ENCODE measurements at regions not wholly inside any gene's neighbourhood (a gene's known extent, or its start where the extent isn't known, plus 50 kb on each side); places are given as distances from the start of the nearest gene placed in this dataset.
A peak's percentile ranks its signal among the peaks of the same experiment; 100 is the strongest.

DNA sequence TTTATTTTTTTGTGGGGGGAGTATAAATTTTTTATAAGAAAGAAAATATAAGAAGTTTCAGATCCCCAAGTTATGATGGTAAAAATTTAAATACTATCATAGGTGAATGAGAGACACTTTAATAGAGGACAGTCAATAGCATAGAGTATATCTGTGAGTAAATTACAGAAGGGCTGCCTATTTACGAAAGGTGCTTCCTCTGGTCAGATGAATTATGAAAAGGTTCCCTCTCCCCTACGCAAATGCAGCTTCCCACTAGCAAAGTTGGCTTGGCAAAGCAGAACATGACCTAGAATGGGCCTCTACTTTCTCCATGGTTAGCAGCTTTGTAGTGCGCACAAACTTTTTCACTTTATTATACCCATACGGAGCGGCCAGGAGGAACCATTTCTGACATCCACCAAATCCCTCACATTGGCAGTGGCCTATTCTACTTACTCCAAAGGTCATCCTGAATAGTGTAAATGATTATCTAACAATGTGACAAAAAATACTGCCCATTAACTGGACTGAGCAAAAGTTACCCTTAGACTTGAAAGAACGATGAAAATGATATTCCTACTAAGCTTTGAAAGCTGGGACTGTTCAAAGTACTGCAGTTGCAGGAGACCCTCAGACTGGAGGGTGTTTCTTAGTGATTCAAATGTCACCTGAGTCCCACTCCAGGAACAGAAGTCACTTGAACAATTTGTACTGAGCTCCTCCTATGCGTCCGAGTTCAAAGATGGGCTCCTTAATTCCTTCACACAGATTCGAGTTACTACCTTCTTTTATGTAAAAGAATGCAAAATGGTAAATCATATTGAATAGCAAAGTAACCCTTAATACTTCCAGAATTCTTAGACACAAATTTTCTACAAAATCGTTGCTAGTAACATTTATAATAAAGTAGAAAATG lies 148.5 kb downstream of the NOL4 start:
- DNase-seq (ENCODE audit: low spot score) = no peak

GRCh38 chr18:34061226-34061625 lies 163.5 kb downstream of the NOL4 start:
- DNase-seq (ENCODE audit: low spot score) = no peak

DNA sequence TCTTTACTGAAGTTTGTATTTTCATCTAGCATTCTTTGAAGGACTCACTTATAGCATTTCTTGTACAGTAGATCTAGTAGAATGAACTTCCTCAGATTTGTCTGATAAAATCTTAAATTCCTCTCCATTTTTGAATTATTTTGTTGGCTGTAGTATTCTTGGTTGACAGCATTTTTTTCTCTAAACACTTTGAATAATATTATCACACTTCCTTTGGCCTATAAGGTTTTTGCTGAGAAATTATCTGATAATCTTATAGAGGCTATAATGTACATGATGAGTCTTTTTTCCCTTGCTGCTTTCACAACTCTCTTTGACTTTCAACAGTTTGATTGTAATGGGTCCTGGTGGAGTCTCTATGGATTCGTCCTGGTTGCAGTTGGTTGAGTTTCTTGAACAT lies 169.5 kb downstream of the NOL4 start:
- DNase-seq (ENCODE audit: low spot score) = no peak

GRCh38 chr18:34050661-34051060 lies 174.1 kb downstream of the NOL4 start:
- DNase-seq (ENCODE audit: low spot score) = no peak

- DNase-seq (ENCODE audit: low spot score) = no peak
Observed at GRCh38 chr18:34049511-34049910, 175.2 kb downstream of the NOL4 start.

DNA sequence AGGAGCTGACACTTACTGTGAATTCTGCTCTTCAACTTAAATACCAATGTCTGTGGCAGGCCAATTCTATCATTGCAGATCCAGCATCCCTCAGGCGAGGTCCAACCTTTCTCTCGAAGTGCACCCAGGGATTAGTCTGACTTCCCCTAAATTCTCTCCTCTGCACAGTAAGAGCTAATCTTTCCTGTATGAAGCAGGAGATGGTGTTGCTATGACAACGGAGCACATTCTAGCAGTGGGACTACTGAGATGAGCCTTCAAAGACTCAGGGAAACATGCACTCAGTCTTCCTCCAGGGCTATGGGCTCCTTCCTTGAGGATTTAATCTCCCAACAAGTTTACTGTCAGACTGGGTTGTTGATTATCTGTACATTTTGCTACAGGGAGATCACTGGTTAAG lies 176.3 kb downstream of the NOL4 start:
- DNase-seq (ENCODE audit: low spot score) = no peak

GRCh38 chr18:34042423-34043146 lies 182.1 kb downstream of the NOL4 start:
- DNase-seq (ENCODE audit: low spot score) = no peak

GRCh38 chr18:34039611-34040010 lies 185.1 kb downstream of the NOL4 start:
- no peak for DNase-seq (ENCODE audit: low spot score)

DNA sequence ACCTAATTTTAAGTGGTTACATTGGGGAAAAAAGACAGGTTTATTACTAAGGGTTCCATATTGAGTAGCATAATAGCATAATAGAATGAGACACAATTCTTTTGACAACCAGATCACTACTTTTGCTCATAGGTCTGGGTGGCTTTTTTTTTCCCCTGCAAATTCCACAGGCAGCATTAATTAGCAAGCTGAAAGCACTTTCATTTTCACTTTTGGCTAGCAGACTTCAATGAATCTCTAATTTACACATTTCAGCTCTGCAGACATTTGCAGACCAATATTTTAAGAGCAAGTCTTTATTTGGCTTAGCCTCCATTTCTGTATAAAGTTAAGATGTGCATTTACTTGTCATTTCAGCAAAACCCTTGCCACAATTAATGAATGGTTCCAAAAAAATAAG lies 185.5 kb downstream of the NOL4 start:
- DNase-seq (ENCODE audit: low spot score) = no peak

GRCh38 chr18:34038086-34038485 lies 186.6 kb downstream of the NOL4 start:
- DNase-seq (ENCODE audit: low spot score) = no peak

GRCh38 chr18:34033968-34034367 lies 190.7 kb downstream of the NOL4 start:
- DNase-seq (ENCODE audit: low spot score) = no peak

- DNase-seq (ENCODE audit: low spot score) = peak; percentile 1
Observed at GRCh38 chr18:34031810-34032209, 192.9 kb downstream of the NOL4 start.

DNA sequence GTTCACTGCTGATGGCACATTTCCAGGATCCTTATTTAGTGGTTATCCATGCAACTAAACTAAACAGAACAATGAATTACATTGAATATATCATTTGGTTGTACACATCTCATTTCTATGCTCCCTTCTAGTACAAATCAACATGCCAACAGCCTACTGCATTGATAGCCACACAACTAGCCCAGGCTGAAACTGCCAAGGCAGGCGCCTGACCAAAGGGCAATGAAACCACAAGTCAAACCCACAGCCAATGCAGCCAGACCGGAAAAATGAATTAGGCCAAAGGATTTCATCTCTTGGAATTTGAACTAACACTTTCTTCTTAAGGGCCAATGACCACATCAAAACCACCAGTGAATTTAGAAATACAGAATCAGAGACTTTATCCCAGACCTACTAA lies 196.4 kb downstream of the NOL4 start:
- no peak for DNase-seq (ENCODE audit: low spot score)

- DNase-seq (ENCODE audit: low spot score) = no peak
Observed at GRCh38 chr18:34025191-34025801, 199.4 kb downstream of the NOL4 start.

DNA sequence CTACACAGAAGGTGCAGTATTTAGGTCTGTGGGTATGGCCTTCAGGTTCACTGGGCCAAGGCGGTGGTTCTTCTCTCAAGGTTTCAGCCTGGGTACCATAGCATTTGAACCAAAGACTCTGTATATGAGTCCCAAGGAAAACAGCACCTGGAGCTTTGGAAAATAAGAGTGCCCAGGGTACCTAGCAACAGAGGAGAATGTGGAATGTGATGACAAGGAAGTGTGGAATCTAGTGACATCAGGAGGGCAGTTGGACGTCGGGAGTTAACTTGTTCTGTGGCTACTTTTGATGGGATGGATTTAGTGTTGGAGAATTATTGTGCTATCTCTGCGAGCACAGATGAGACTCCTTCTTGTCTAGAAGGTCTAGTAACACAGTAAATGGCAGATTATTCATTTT lies 201.2 kb downstream of the NOL4 start:
- DNase-seq (ENCODE audit: low spot score) = no peak

DNA sequence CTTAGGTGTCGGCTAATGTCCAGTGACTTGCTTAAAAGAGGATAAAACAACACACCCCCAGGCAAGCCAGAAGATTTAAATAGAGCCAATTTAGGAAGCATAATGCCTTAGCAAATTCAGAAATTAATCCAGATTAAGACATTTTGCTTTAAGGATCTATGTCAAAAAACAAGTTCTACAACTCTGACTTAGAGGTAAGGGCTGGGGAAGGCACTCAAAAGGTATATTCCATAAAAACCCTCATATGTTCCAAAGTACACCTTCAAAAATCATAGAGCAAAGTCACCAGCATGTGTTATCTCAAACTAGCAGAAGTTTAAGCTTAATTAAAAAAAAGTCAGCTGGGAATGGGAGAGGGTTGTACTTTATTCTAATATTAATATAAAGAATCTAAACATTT lies 206.4 kb downstream of the NOL4 start:
- no peak for DNase-seq (ENCODE audit: low spot score)

GRCh38 chr18:34003687-34004086 lies 221.0 kb downstream of the NOL4 start:
- DNase-seq (ENCODE audit: low spot score) = no peak

GRCh38 chr18:34002130-34002529 lies 222.6 kb downstream of the NOL4 start:
- no peak for DNase-seq (ENCODE audit: low spot score)

DNA sequence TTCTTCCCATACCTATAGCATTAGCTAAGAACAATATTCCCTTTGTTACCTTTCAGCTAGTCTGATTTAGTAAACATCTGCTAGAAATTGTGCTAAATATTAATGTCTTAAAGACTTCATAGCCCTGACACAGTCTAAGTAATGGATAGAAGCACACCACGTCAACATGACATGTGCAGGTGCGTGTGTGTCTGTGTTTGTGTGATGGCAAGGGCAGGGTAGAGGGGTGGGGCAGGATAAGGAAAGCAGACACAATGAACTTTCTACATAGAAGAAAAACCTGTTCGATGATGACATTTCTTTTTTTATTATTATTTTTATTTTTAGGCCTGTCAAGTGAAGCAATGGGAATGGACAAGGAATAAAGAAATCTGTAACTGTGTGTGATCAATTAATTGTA lies 223.3 kb downstream of the NOL4 start:
- no peak for DNase-seq (ENCODE audit: low spot score)

DNA sequence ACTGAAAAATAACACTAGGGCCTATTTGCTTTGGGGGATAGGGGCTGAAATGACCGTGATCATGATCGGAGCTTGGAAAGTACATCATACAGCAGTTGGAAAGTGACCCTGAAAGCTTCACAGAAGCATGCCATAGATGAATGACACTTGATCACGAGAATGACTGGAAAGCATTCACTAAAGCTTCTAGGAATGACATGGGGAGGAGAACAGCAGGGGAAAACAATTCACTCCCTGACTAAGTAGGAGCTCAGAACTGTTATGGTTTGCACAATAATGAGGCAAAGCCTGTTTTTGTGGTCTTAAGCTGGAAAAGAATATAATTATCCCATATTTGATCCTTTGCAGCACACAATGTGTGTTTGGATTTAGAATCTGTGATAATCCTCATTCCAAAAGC lies 237.5 kb downstream of the NOL4 start:
- no peak for DNase-seq (ENCODE audit: low spot score)

GRCh38 chr18:33983126-33983525 lies 241.6 kb downstream of the NOL4 start:
- no peak for DNase-seq (ENCODE audit: low spot score)

GRCh38 chr18:33960417-33960816 lies 264.3 kb downstream of the NOL4 start:
- DNase-seq (ENCODE audit: low spot score) = no peak

GRCh38 chr18:33959609-33960008 lies 265.1 kb downstream of the NOL4 start:
- no peak for DNase-seq (ENCODE audit: low spot score)

Data from HuH-7.5 (cell line).